DMS79 (cell line): ENCODE measurements at regions not wholly inside any gene's neighbourhood (a gene's known extent, or its start where the extent isn't known, plus 50 kb on each side); places are given as distances from the start of the nearest gene placed in this dataset.
A peak's percentile ranks its signal among the peaks of the same experiment; 100 is the strongest.

Experiments
- DNase-seq: peaks from one replicate; lab custom pipeline; 2025; lab: John Stamatoyannopoulos, UW

- DNase-seq: peak; percentile 60
Observed at GRCh38 chr11:119885067-119885466, 156.1 kb upstream of the NECTIN1 start.

- DNase-seq: no peak
Observed at GRCh38 chr11:119882316-119882715, 153.3 kb upstream of the NECTIN1 start.

- no peak for DNase-seq
Observed at GRCh38 chr11:119880873-119881272, 151.9 kb upstream of the NECTIN1 start.

GRCh38 chr11:119880143-119880542, 151.1 kb upstream of the NECTIN1 start:
- no peak for DNase-seq

GRCh38 chr11:119878990-119879389, 150.0 kb upstream of the NECTIN1 start:
- DNase-seq: no peak

GRCh38 chr11:119876841-119877240, 147.8 kb upstream of the NECTIN1 start:
- DNase-seq: no peak

GRCh38 chr11:119875841-119876600, 147.0 kb upstream of the NECTIN1 start:
- DNase-seq: peak; percentile 33

GRCh38 chr11:119874660-119875238, 145.7 kb upstream of the NECTIN1 start:
- no peak for DNase-seq

- no peak for DNase-seq
Observed at GRCh38 chr11:119873761-119874421, 144.9 kb upstream of the NECTIN1 start.

- no peak for DNase-seq
Observed at GRCh38 chr11:119872611-119873310, 143.8 kb upstream of the NECTIN1 start.

- DNase-seq: no peak
Observed at GRCh38 chr11:119865661-119866156, 136.7 kb upstream of the NECTIN1 start.

GRCh38 chr11:119864836-119865235, 135.8 kb upstream of the NECTIN1 start:
- no peak for DNase-seq

- DNase-seq: peak; percentile 77
Observed at GRCh38 chr11:119863851-119864601, 135.0 kb upstream of the NECTIN1 start.

- no peak for DNase-seq
Observed at GRCh38 chr11:119863236-119863635, 134.2 kb upstream of the NECTIN1 start.

GRCh38 chr11:119861160-119861559, 132.2 kb upstream of the NECTIN1 start:
- DNase-seq: no peak

- DNase-seq: no peak
Observed at GRCh38 chr11:119860561-119861094, 131.6 kb upstream of the NECTIN1 start.

GRCh38 chr11:119859684-119860083, 130.7 kb upstream of the NECTIN1 start:
- no peak for DNase-seq

- DNase-seq: no peak
Observed at GRCh38 chr11:119858288-119858687, 129.3 kb upstream of the NECTIN1 start.

- no peak for DNase-seq
Observed at GRCh38 chr11:119856681-119857485, 127.9 kb upstream of the NECTIN1 start.

- no peak for DNase-seq
Observed at GRCh38 chr11:119855066-119855465, 126.1 kb upstream of the NECTIN1 start.

GRCh38 chr11:119854521-119854920, 125.5 kb upstream of the NECTIN1 start:
- peak; percentile 34 for DNase-seq
